Heart right ventricle (tissue), 16 donors: ENCODE measurements at regions not wholly inside any gene's neighbourhood (a gene's known extent, or its start where the extent isn't known, plus 50 kb on each side); places are given as distances from the start of the nearest gene placed in this dataset.
"Not testable (repeated sequence)": the region's sequence is repeated elsewhere in the genome, so short reads cannot be mapped to it uniquely, and the experiment has no call there.

ENCODE experiments used
- ATAC-seq, 8 donors: fragments of 200-7000 bp; cut with Tn5 transposase; one replicate each; pipeline ENCODE4 v1.9.1; 2020; ENCODE audit warnings: mild to moderate bottlenecking in 8 of 8, moderate library complexity in 8 of 8, moderate number of reproducible peaks in 1 of 8
- DNase-seq, 2 donors: peaks; one replicate each; pipeline ENCODE4 v3.0.0-alpha.2; 2020
- H3K27ac ChIP-seq, 10 donors: fragments of 200-600 bp; sonication (generic) in 2 of 10; one replicate each; pipeline versions ENCODE4 v1.5.0 to v1.8.0; 2020 to 2022; ENCODE audit warnings: mild to moderate bottlenecking in 3 of 10
- H3K27me3 ChIP-seq, 7 donors: fragments of 200-600 bp; one replicate each; pipeline ENCODE4 v1.8.0; 2021 to 2022; ENCODE audit warnings: mild to moderate bottlenecking in 2 of 7
- H3K36me3 ChIP-seq, 9 donors: fragments of 200-600 bp; sonication (generic) in 1 of 9; one replicate each; pipeline versions ENCODE4 v1.5.0 to v1.8.0; 2020 to 2022; ENCODE audit warnings: mild to moderate bottlenecking in 2 of 9
- H3K4me1 ChIP-seq, 9 donors: fragments of 200-600 bp; sonication (generic) in 1 of 9; one replicate each; pipeline versions ENCODE4 v1.5.0 to v1.8.0; 2020 to 2022; ENCODE audit warnings: mild to moderate bottlenecking in 4 of 9
- H3K4me3 ChIP-seq, 10 donors: fragments of 200-600 bp; sonication (generic) in 2 of 10; one replicate each; pipeline versions ENCODE4 v1.5.0 to v1.8.0; 2020 to 2022; ENCODE audit warnings: mild to moderate bottlenecking in 7 of 10, moderate library complexity in 2 of 10
- H3K9me3 ChIP-seq, 11 donors: fragments of 200-600 bp in 10 of 11; sonication (generic) in 2 of 11; one replicate each; pipeline versions ENCODE4 v1.5.0 to v1.8.0; 2013 to 2022; ENCODE audit warnings: mild to moderate bottlenecking in 2 of 11, control low read depth in 1 of 11, moderate library complexity in 1 of 11
- WGBS, 2 donors: extraction: QIAGEN DNeasy Blood & Tissue Kit; methylation state at CpG; one replicate each; pipeline ENCODE4 v1.1.7; 2013; ENCODE audit warnings: inconsistent platforms in 1 of 2; 5-methylcytosine and 5-hydroxymethylcytosine counted together
- intact Hi-C, 10 donors: fragments of 100-400 bp; cut with DNase I; formaldehyde crosslinking; loops; one replicate each; pipeline versions ENCODE4 v1.11.1 to v1.14.2; 2022
- TF ChIP-seq, protein P1 (sequence below), 9 donors: fragments of 200-600 bp; sonication (generic) in 2 of 9; IDR thresholded peaks; one replicate each; pipeline versions ENCODE4 v1.5.0 to v1.8.0; 2021 to 2022; ENCODE audit warnings: antibody characterized with exemption in 9 of 9, mild to moderate bottlenecking in 5 of 9, moderate library complexity in 1 of 9
- donor health status: Arrhythmogenic right ventricular cardiomyopathy.
- donor health status: ischemic (EF 13 %, LVEDD 7.1; RV severe dilation, severe dysfunction).
- donor health status: healthy with polysubstance abuse.
- donor health status: DM: no; HTN: yes; CAD: no.
- donor health status: DM: no; HTN: no; CAD: no.
- donor health status: ischemic (EF 25% LVEDD 6.9; RV normal size, moderate dysfunction).
- donor health status: ischemic (EF 25% LVEDD 5.7; RV mildly dilated, moderate dysfunction).
- donor health status: healthy.
- donor health status: DM: yes; HTN: yes; CAD: no.
- donor health status: Ischemic cardiomyopathy.
- donor health status: ischemic (EF 35%, LVEDD 5.7; RV mildly dilated, moderate dysfunction).
- donor health status: nonischemic (EF 11% LVEDD 7.7; RV severe dilation, severe dysfunction).
- donor health status: DM: yes; HTN: yes; CAD: no.
- donor health status: PGD.
- donor health status: ischemic (EF 29% LVEDD 5.4; RV normal size, mild dysfunction).
- donor health status: nonischemic (EF 23%, LVEDD 6.1; RV moderate dilation, normal function).

DNA sequence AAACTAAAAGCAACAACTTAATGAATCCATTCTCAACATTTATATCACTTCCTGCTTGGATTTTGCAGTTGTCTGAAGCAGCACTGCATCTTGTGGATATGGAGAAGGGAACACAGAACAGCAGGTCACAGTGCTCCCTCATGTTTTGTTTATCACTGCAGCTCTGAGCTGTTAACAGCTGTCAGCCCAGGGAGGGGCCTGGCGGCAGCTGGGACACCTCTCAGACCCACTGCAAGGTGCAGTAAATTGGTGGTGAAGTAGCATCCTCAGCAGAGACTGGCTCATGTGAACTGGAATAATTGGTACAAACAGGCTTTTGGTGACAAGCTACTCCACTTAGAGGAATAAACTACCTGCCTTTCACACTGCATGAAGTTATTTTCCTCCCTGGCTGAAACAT is 170.4 kb downstream of the LIG4 start:
- no peaks in the 10 kb centered on the region for H3K4me1 ChIP-seq
- no peaks in the 10 kb centered on the region for H3K27me3 ChIP-seq
- ATAC-seq (no peak), DNase-seq (no peak)
- intact Hi-C loops = no loop called here
- no peak overlapping the region for H3K27ac ChIP-seq
- no peak overlapping the region for H3K4me3 ChIP-seq
- TF ChIP-seq, protein P1, sequence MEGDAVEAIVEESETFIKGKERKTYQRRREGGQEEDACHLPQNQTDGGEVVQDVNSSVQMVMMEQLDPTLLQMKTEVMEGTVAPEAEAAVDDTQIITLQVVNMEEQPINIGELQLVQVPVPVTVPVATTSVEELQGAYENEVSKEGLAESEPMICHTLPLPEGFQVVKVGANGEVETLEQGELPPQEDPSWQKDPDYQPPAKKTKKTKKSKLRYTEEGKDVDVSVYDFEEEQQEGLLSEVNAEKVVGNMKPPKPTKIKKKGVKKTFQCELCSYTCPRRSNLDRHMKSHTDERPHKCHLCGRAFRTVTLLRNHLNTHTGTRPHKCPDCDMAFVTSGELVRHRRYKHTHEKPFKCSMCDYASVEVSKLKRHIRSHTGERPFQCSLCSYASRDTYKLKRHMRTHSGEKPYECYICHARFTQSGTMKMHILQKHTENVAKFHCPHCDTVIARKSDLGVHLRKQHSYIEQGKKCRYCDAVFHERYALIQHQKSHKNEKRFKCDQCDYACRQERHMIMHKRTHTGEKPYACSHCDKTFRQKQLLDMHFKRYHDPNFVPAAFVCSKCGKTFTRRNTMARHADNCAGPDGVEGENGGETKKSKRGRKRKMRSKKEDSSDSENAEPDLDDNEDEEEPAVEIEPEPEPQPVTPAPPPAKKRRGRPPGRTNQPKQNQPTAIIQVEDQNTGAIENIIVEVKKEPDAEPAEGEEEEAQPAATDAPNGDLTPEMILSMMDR (IDR thresholded peaks at IDR 0.05) = no peak
- no peaks in the 10 kb centered on the region for H3K9me3 ChIP-seq
- no peaks in the 10 kb centered on the region for H3K36me3 ChIP-seq
- 11 to 19% methylated on average over 1 of the region's 1 CpG for WGBS, 2 donors

DNA sequence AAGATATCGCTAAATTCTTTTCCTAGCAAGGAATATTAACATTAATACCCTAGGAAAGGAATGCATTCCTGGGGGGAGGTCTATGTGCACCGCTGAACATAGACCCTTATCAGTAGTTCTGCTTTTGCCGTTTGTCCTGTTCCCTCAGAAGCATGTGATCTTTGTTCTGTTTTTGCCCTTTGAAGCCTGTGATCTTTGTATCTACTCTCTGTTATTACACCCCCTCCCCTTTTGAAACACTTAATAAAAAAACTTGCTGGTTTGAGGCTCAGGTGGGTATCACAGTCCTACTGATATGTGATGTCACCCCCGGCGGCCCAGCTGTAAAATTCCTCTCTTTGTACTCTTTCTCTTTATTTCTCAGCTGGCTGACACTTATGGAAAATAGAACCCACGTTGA is 172.5 kb downstream of the LIG4 start:
- 55 to 65% methylated on average over 6 of the region's 6 CpGs for WGBS, 2 donors
- intact Hi-C loops, H3K4me3 ChIP-seq, H3K4me1 ChIP-seq, H3K27ac ChIP-seq, H3K27me3 ChIP-seq, DNase-seq, ATAC-seq, H3K36me3 ChIP-seq, H3K9me3 ChIP-seq: not testable (repeated sequence)

DNA sequence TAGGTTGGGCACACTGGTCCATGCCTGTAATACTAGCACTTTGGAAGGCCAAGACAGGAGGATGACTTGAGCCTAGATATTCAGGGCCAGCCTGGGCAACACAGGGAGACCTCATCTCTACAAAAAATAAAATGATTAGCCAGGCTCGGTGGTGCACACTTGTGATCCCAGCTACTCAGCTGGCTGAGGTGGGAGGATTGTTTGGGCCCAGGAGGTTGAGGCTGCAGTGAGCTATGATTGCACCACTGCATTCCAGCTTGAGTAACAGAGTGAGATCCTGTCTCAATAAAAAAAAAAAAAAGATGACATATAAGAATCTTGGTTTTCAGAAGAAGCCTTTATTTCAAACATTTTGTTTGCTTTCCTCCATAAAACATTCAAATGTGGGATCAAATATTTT is 178.0 kb downstream of the LIG4 start:
- Histone ChIP-seq H3K9me3 (no peaks in the 10 kb centered on the region), H3K4me3 (no peak overlapping the region), H3K36me3 (no peaks in the 10 kb centered on the region), H3K27ac (no peak overlapping the region), H3K27me3 (no peaks in the 10 kb centered on the region), H3K4me1 (no peaks in the 10 kb centered on the region)
- DNase-seq (no peak), ATAC-seq (no peak)
- intact Hi-C loops = no loop called here
- TF ChIP-seq, protein P1 (IDR thresholded peaks at IDR 0.05) = no peak
- WGBS, 2 donors = 40 to 48% methylated on average over 1 of the region's 1 CpG

DNA sequence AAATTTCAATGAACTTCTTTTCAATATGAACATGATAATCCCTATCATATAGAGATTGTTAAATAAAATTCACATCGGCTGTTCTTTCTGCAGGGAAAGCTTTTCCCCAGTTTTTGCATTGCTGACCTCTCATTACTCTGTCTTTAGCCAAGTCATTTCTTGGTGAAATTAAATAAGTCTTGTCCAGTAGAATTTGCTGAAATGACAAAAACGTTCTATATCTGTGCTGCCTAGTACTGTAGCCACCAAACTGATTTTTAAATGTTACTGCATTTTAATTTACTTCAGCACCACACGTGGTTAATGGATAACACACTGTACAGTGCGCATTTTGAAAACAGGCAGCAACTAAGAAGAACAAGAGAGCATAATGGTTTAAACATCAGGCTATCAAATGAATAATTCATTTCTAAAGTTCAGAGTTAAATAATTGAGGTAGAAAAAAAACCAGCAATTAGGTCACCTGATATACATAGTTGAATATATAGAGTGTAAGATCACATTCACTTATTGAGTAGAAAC is 178.9 kb downstream of the LIG4 start:
- TF ChIP-seq, protein P1 (IDR thresholded peaks at IDR 0.05) = no peak
- Histone ChIP-seq H3K27me3 (peaks cover 0 to 7% (median 0%) of the 10 kb centered on the region in 7 donors), H3K36me3 (no peaks in the 10 kb centered on the region), H3K4me3 (no peak overlapping the region), H3K4me1 (no peaks in the 10 kb centered on the region), H3K9me3 (no peaks in the 10 kb centered on the region), H3K27ac (no peak overlapping the region)
- ATAC-seq (no peak), DNase-seq (no peak)
- intact Hi-C loops = no loop called here
- WGBS, 2 donors = 65 to 68% methylated on average over 4 of the region's 4 CpGs

DNA sequence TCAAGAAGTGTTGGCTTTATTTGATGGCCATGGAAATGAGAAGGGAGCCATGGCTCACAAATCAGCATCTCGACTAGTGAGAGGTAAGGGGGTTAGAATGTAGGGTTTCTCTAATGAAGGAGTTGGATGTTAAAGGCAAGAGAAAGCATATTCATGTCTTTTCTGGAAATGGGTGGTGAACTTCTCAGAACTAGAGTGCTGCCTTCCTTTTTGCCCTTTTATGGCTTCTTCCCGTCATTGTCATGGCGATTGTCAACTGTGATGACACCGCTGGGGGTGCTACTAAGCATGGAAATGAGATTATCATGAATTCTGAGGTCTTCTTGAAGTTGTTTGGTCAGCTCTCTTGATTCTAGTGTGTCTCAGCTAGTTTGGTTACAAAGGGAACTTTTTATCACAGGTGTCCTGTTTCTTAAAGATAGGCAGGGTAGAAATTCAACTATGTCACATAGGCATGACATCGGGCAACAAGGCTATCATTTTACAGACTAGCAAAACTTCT is 180.4 kb downstream of the LIG4 start:
- H3K27me3 ChIP-seq = peaks cover 0 to 7% (median 0%) of the 10 kb centered on the region in 7 donors
- intact Hi-C loops = no loop called here
- no peaks in the 10 kb centered on the region for H3K36me3 ChIP-seq
- DNase-seq = no peak
- TF ChIP-seq, protein P1 (IDR thresholded peaks at IDR 0.05) = no peak
- H3K27ac ChIP-seq = no peak overlapping the region
- ATAC-seq = no peak
- H3K9me3 ChIP-seq = no peaks in the 10 kb centered on the region
- H3K4me3 ChIP-seq = no peak overlapping the region
- no peaks in the 10 kb centered on the region for H3K4me1 ChIP-seq
- 89 to 91% methylated on average over 5 of the region's 5 CpGs for WGBS, 2 donors
